Femur (tissue), 1 donor: ENCODE measurements at regions not wholly inside any gene's neighbourhood (a gene's known extent, or its start where the extent isn't known, plus 50 kb on each side); places are given as distances from the start of the nearest gene placed in this dataset.
A peak's percentile ranks its signal among the peaks of the same experiment; 100 is the strongest.
"Not testable (repeated sequence)": the region's sequence is repeated elsewhere in the genome, so short reads cannot be mapped to it uniquely, and the experiment has no call there.

Source experiments
- DNase-seq: peaks from one replicate; pipeline ENCODE4 v3.0.0-alpha.2; 2017

GRCh38 chr21:17738176-17738953 lies 80.8 kb downstream of the C21orf91 start:
- DNase-seq, result peak; percentile 50

GRCh38 chr21:17736072-17736471 lies 83.1 kb downstream of the C21orf91 start:
- no peak for DNase-seq

DNA sequence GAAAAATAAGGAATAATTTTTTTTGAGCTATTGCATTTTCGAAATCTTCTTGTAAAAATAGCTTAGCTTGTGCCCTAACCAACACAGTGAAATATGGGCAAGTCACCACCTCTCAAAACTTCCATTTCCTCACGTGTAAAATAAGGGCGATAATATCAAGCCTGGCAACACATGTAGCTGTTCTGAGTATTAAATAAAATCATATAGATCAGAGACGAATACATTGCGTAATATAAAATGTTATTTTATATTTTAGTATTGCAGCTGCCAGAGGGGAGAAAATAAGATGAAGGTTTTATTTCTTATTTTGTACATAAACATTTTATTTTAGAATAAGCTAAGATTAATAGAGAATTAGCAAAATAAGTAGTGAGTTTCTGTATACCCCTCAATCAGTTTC lies 85.9 kb downstream of the C21orf91 start:
- no peak for DNase-seq

- peak; percentile 28 for DNase-seq
Observed at GRCh38 chr21:17732306-17732705, 86.8 kb downstream of the C21orf91 start.

DNA sequence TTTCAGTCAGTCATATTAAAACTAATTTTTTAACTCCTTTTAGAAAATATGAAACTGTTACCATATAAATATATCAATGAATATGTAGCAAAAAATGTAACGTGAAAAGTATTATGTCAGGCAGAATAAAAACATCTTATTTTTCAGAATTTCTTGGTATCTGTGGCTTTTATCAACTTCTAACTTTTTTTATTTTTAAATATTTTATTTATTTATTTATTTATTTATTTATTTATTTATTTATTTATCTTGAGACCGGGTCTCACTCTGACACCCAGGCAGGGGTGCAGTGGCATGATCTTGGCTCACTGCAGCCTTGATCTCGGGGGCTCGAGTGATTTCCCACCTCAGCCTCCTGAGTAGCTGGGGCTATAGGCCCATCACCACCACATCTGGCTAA lies 87.6 kb downstream of the C21orf91 start:
- no peak for DNase-seq

- no peak for DNase-seq
Observed at GRCh38 chr21:17730782-17731181, 88.4 kb downstream of the C21orf91 start.

GRCh38 chr21:17729455-17729854 lies 89.7 kb downstream of the C21orf91 start:
- no peak for DNase-seq

DNA sequence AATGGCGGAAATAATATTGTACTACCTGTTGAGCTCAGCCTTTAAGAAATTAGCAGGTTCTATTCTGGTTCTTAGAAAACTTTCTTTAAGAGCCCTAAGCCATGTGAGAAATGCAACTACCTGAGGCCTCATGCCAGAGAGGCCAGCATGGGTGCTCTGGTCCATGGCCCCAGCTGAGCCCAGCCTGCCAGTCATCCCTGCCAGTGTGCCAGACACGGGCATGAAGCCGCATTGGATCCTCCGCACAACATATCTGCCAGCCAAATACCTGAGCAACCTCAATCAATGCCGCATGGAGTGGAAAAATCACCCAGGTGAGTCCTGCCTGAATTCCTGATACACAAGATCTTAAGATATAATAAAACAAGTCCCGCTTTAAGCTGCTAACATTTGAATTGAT lies 91.8 kb downstream of the C21orf91 start:
- DNase-seq, result no peak

DNA sequence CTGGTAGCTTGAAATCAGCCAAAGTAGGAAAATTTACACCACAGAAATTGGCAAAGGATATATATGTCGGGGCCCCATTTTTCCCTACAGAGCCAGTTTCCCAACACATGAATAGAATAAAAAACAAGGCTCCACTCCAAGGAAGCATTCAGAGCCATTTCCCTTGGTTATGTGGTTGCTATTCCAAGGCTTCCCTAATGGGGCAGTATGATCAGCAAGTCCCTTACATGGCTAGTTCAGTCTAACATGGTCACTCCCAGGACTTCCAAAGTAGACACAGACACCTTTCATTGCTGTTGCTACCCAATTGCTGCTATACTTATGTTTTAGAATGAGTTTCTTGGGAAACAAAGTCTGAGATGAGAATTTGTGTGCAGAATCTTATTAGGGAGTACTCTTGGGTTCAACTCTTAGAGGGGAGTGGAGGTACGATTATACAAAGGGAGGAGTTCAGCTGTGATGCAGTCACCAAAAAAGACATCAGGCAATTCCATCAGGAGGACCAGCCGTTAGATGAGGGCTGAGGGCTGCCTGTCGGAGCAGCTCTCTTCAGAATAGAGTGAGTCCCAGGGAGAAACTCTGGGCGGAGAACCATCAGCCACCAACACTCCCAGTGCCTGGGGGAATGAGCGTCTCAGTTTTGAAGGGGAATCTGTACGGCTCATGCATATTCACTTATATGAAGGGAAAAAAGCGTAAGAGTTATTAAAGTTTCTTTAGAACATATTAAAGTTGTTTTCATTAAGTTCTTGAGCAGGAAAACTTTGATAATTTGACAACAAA lies 92.9 kb downstream of the C21orf91 start:
- no peak for DNase-seq

DNA sequence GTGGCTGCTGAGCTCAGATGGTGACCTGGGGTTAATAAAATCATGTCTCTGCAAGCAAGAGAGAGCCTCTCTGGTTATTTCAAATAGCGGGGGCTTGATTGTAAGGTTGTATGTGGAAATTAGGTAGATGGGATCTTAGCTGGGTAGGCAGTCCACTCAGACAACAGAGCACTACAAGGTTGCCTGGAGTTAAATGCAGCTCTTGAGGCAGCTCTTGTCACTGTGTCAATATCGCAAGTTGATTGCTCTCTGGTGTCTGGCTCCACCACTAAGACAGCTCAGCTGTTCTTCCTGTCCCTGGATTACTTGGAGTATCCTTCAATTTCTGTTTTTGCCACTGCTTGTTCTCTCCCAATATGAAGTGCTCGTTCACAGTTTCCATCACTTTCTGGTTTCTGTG lies 93.8 kb downstream of the C21orf91 start:
- no peak for DNase-seq

DNA sequence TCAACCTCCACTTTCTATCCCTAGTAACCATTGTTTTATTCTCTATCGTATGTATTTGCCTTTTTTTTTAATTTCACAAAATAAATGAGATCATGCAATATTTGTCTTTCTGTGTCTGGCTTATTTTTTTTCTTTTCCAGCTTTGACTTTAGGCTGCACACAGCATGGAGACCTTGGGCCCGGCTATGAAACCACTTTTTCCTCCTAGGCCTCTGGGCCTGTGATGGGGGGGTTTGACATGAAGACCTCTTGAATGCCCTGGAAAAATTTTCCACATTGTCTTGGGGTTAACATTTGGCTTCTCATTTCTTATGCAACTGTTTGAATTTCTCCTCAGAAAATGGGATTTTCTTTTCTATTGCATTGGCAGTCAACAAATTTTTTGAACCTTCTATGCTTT lies 100.2 kb upstream of the BTG3 start:
- no peak for DNase-seq

DNA sequence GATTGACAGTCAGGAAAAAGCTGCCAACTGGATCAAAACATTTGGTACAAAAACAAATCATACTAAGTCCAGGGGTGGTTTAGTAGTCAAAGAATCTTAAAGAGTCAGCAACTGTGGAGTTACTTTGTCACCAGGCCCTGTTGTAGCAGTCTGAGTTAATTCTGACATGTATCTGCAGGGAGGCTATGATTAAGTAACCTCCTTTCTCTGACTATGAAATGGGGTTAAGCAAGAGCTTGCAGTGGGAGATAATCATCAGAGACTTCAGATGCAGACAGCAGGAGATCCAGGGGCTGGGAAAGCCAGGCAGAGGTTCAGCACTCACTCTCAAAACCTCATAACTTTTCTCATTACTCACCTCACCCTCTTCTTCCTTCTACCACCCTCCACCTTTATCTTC lies 99.2 kb upstream of the BTG3 start:
- DNase-seq, result no peak

DNA sequence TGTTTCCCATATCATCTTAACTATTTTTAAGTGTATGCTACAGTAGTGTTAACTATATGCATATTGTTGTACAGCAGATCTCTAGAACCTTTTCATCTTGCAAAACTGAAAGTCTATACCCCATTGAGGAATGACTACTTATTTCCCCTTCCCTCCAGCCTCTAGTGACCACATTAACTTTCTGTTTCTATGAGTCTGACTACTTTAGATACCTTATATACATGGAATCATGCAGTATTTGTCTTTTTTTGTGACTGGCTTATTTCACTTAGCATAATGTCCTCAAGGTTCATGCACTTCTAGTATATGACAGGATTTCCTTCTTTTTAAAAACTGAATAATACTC lies 96.5 kb upstream of the BTG3 start:
- DNase-seq, result no peak

- DNase-seq, result no peak
Observed at GRCh38 chr21:17708522-17709265, 96.0 kb upstream of the BTG3 start.

- no peak for DNase-seq
Observed at GRCh38 chr21:17699524-17700189, 87.0 kb upstream of the BTG3 start.

GRCh38 chr21:17697473-17697872 lies 84.8 kb upstream of the BTG3 start:
- DNase-seq, result no peak

GRCh38 chr21:17694416-17694815 lies 81.7 kb upstream of the BTG3 start:
- not testable (repeated sequence) for DNase-seq

DNA sequence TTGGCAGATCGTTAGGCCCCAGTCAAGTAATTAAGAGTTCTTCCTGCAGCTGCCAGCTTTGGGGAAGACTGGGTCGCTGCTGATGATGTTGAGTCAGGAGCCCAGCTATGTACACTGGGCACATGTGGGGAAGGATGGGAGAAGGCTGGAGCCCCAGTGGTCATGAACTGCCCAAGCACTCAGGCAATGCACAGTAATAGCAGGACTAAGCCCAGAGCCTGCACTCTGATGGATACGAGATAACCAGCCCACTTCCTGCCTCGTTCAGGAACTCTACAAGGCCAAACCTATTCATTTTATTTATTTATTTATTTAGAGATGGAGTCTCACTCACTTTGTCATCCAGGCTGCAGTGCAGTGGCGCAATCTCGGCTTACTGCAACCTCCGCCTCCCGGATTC lies 81.1 kb upstream of the BTG3 start:
- no peak for DNase-seq

GRCh38 chr21:17690078-17690494 lies 77.4 kb upstream of the BTG3 start:
- no peak for DNase-seq

DNA sequence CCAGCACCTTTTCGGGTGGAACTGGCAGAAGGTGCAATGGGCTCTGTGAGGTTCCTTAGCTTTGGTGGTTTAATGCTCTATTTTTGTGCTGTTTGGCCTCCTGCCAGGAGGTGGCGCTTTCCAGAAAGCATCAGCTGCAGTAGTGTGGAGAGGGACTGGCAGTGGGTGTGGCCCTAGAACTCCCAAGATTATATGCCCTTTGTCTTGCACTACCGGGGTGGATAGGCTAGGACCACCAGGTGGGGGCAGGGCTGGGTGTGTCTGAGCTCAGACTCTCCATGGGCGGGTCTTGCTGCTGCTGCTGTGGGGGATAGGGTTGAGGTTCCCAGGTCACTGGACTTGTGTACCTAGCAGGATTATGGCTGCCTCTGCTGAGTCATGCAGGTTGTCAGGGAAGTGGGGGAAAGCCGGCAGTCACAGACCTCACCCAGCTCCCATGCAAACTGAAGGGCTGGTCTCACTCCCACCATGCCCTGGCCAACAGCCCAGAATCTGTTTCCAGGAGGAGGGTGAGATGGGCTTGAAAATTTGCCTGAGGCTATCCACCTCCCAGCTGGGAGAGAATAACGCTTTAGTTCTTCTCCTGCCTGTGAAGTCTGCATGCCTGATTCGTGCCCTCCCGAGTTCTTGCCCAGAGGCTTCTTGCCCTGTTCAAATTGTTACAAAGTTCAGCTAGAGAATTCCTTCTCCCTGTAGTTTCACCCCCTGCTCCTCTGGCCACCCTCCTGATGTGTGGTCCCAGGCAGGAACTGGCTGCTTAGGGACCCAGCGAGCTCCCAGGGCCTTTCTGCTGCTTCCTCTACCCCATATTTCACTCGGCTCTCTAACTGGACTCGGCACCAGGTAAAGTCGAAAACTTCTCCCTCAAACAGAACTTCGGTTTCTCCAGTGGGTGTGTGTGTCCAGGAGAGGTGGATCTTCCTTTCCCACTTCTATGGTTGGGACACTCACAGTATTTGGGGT lies 76.5 kb upstream of the BTG3 start:
- DNase-seq, result peak; percentile 66

GRCh38 chr21:17682924-17683323 lies 70.2 kb upstream of the BTG3 start:
- DNase-seq, result no peak

DNA sequence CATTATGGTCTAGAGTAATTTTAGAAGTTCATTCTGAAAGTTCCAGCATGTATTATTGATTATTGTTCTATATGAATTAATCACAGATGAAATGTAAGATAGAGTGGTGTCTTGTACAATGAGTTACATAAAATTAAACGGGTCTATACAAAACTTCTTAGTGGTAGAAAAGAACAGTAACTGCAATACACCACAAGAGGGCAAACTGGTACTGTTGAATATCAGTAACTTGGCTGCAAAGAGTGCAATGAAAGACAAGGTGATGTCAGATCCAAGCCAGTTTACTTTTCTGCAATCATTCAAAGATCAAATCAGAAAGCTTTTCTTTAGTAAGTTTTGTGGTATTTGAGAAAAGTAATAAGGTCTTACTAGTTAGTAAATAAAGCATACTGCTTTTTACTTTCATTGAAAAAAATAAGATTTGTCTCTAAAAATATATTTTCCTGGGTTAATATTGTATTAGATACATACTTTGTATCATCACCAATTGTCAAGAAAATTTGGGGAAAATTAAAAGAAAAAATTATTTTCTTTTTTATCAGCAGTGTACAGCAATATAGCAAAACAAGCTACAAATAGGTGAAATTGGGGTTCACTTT lies 66.4 kb upstream of the BTG3 start:
- DNase-seq, result no peak
